ENCODE measurements at regions not wholly inside any gene's neighbourhood (a gene's known extent, or its start where the extent isn't known, plus 50 kb on each side); places are given as distances from the start of the nearest gene placed in this dataset.

- TF ChIP-seq EZH2phosphoT487 (IDR thresholded peaks at IDR 0.05; ENCODE audit: insufficient read depth, low read depth), result no peak
- no peak for TF ChIP-seq EZH2 (IDR thresholded peaks at IDR 0.05; ENCODE audit: insufficient read depth, poor library complexity, severe bottlenecking)
Measured at GRCh38 chr1:73820843-73821242, 377.1 kb downstream of the LRRIQ3 start.
